ENCODE measurements at regions not wholly inside any gene's neighbourhood (a gene's known extent, or its start where the extent isn't known, plus 50 kb on each side); places are given as distances from the start of the nearest gene placed in this dataset.

DNA sequence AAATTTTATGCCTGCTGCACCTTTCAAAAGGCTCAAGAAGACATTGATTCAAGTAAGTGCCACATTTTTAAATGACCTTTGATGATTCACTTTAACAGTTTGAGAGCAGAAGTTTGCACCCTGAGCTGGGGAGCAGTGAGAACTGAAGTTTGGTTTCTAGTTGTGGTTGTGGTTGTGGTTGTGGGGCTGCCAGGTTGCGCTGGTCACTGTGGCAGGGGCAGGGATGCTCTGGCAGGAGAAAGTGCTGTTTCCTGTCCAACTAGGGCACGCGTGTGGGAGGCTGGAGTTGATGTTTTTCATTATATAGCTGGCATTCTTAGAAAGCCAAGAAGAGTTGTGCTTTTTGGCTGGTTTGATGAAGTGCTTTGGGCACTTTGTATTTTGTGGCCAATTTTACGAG is 339.7 kb upstream of the NR2F2 start:
- DNase-seq (ENCODE audit: low spot score) = no peak
- ATAC-seq = no peak
- TF ChIP-seq MXD4 (CRISPR knock-in tag; IDR thresholded peaks at IDR 0.05; ENCODE audit: borderline replicate concordance) (no peak), FOXK1 (CRISPR knock-in tag; IDR thresholded peaks at IDR 0.05) (no peak), SMAD3 (CRISPR knock-in tag; IDR thresholded peaks at IDR 0.05; ENCODE audit: borderline replicate concordance) (no peak)
- TF ChIP-seq, protein P1, sequence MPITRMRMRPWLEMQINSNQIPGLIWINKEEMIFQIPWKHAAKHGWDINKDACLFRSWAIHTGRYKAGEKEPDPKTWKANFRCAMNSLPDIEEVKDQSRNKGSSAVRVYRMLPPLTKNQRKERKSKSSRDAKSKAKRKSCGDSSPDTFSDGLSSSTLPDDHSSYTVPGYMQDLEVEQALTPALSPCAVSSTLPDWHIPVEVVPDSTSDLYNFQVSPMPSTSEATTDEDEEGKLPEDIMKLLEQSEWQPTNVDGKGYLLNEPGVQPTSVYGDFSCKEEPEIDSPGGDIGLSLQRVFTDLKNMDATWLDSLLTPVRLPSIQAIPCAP (CRISPR knock-in tag; IDR thresholded peaks at IDR 0.05) = no peak
- TF ChIP-seq, protein P2, sequence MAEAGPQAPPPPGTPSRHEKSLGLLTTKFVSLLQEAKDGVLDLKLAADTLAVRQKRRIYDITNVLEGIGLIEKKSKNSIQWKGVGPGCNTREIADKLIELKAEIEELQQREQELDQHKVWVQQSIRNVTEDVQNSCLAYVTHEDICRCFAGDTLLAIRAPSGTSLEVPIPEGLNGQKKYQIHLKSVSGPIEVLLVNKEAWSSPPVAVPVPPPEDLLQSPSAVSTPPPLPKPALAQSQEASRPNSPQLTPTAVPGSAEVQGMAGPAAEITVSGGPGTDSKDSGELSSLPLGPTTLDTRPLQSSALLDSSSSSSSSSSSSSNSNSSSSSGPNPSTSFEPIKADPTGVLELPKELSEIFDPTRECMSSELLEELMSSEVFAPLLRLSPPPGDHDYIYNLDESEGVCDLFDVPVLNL (CRISPR knock-in tag; IDR thresholded peaks at IDR 0.05; ENCODE audit: borderline replicate concordance, low read depth) = no peak
- ChIA-PET CTCF (no interaction called here), POLR2A (no interaction called here)
- no peak overlapping the region for H3K4me3 Mint-ChIP-seq
- H3K27me3 Mint-ChIP-seq (ENCODE audit: low read depth) = no peaks in the 10 kb centered on the region
- peaks cover 36% of the 10 kb centered on the region for H3K4me1 Mint-ChIP-seq
- H3K36me3 Mint-ChIP-seq = no peaks in the 10 kb centered on the region
- no peak overlapping the region for H3K27ac Mint-ChIP-seq
- H3K9me3 Mint-ChIP-seq = no peaks in the 10 kb centered on the region

DNA sequence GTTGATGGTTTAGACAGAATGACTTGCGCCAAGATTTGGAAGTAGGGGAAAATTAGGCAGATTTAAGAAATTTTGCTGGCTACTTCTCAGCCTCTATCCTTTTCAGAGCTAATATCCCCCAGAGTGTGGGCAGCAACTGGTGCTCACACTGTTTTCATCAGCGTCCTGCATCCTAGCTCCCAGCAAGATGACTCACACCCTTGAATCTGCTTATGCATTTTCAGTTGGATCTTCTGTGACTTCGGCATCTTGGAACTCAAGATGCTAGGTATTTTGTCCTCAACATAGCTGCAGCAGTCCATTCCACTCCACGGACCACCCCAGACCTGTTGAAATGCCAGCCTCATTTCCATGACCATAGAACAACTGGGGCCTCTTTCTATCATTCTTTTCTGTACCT is 336.1 kb upstream of the NR2F2 start:
- ATAC-seq (no peak), DNase-seq (ENCODE audit: low spot score) (no peak)
- CTCF ChIA-PET = no interaction called here
- no peak overlapping the region for H3K4me3 Mint-ChIP-seq
- no peaks in the 10 kb centered on the region; the same call in 1 of the 2 replicates for H3K27me3 Mint-ChIP-seq (ENCODE audit: low read depth)
- no peaks in the 10 kb centered on the region for H3K36me3 Mint-ChIP-seq
- no peak overlapping the region for H3K27ac Mint-ChIP-seq
- TF ChIP-seq SMAD4 (CRISPR knock-in tag; IDR thresholded peaks at IDR 0.05) (no peak), ZNF263 (CRISPR knock-in tag; IDR thresholded peaks at IDR 0.05; ENCODE audit: low read depth) (no peak), ZNF671 (CRISPR knock-in tag; IDR thresholded peaks at IDR 0.05) (no peak), ELF4 (CRISPR knock-in tag; IDR thresholded peaks at IDR 0.05; ENCODE audit: low read depth) (no peak), ZNF219 (CRISPR knock-in tag; IDR thresholded peaks at IDR 0.05; ENCODE audit: borderline replicate concordance) (no peak), ZNF317 (CRISPR knock-in tag; IDR thresholded peaks at IDR 0.05; ENCODE audit: borderline replicate concordance, low read depth) (no peak), FOXP1 (CRISPR knock-in tag; IDR thresholded peaks at IDR 0.05; ENCODE audit: borderline replicate concordance) (no peak), SOX15 (CRISPR knock-in tag; IDR thresholded peaks at IDR 0.05) (no peak), TCF7 (CRISPR knock-in tag; IDR thresholded peaks at IDR 0.05; ENCODE audit: low read depth) (no peak)
- TF ChIP-seq, protein P3, sequence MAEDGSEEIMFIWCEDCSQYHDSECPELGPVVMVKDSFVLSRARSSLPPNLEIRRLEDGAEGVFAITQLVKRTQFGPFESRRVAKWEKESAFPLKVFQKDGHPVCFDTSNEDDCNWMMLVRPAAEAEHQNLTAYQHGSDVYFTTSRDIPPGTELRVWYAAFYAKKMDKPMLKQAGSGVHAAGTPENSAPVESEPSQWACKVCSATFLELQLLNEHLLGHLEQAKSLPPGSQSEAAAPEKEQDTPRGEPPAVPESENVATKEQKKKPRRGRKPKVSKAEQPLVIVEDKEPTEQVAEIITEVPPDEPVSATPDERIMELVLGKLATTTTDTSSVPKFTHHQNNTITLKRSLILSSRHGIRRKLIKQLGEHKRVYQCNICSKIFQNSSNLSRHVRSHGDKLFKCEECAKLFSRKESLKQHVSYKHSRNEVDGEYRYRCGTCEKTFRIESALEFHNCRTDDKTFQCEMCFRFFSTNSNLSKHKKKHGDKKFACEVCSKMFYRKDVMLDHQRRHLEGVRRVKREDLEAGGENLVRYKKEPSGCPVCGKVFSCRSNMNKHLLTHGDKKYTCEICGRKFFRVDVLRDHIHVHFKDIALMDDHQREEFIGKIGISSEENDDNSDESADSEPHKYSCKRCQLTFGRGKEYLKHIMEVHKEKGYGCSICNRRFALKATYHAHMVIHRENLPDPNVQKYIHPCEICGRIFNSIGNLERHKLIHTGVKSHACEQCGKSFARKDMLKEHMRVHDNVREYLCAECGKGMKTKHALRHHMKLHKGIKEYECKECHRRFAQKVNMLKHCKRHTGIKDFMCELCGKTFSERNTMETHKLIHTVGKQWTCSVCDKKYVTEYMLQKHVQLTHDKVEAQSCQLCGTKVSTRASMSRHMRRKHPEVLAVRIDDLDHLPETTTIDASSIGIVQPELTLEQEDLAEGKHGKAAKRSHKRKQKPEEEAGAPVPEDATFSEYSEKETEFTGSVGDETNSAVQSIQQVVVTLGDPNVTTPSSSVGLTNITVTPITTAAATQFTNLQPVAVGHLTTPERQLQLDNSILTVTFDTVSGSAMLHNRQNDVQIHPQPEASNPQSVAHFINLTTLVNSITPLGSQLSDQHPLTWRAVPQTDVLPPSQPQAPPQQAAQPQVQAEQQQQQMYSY (CRISPR knock-in tag; IDR thresholded peaks at IDR 0.05) = no peak
- TF ChIP-seq, protein P2 (CRISPR knock-in tag; IDR thresholded peaks at IDR 0.05; ENCODE audit: borderline replicate concordance, low read depth) = no peak
- TF ChIP-seq, protein P4, sequence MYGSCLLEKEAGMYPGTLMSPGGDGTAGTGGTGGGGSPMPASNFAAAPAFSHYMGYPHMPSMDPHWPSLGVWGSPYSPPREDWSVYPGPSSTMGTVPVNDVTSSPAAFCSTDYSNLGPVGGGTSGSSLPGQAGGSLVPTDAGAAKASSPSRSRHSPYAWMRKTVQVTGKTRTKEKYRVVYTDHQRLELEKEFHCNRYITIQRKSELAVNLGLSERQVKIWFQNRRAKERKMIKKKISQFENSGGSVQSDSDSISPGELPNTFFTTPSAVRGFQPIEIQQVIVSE (CRISPR knock-in tag; IDR thresholded peaks at IDR 0.05; ENCODE audit: borderline replicate concordance) = no peak
- TF ChIP-seq, protein P5, sequence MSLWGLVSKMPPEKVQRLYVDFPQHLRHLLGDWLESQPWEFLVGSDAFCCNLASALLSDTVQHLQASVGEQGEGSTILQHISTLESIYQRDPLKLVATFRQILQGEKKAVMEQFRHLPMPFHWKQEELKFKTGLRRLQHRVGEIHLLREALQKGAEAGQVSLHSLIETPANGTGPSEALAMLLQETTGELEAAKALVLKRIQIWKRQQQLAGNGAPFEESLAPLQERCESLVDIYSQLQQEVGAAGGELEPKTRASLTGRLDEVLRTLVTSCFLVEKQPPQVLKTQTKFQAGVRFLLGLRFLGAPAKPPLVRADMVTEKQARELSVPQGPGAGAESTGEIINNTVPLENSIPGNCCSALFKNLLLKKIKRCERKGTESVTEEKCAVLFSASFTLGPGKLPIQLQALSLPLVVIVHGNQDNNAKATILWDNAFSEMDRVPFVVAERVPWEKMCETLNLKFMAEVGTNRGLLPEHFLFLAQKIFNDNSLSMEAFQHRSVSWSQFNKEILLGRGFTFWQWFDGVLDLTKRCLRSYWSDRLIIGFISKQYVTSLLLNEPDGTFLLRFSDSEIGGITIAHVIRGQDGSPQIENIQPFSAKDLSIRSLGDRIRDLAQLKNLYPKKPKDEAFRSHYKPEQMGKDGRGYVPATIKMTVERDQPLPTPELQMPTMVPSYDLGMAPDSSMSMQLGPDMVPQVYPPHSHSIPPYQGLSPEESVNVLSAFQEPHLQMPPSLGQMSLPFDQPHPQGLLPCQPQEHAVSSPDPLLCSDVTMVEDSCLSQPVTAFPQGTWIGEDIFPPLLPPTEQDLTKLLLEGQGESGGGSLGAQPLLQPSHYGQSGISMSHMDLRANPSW (CRISPR knock-in tag; conservative IDR thresholded peaks at IDR 0.05; ENCODE audit: low read depth) = no peak
- TF ChIP-seq, protein P6, sequence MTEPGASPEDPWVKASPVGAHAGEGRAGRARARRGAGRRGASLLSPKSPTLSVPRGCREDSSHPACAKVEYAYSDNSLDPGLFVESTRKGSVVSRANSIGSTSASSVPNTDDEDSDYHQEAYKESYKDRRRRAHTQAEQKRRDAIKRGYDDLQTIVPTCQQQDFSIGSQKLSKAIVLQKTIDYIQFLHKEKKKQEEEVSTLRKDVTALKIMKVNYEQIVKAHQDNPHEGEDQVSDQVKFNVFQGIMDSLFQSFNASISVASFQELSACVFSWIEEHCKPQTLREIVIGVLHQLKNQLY (CRISPR knock-in tag; IDR thresholded peaks at IDR 0.05) = no peak
- TF ChIP-seq, protein P7, sequence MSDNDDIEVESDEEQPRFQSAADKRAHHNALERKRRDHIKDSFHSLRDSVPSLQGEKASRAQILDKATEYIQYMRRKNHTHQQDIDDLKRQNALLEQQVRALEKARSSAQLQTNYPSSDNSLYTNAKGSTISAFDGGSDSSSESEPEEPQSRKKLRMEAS (CRISPR knock-in tag; IDR thresholded peaks at IDR 0.05) = no peak
- peaks cover 16% of the 10 kb centered on the region for H3K4me1 Mint-ChIP-seq
- POLR2A ChIA-PET = no interaction called here
- no peaks in the 10 kb centered on the region for H3K9me3 Mint-ChIP-seq
